ENCODE measurements at regions not wholly inside any gene's neighbourhood (a gene's known extent, or its start where the extent isn't known, plus 50 kb on each side); places are given as distances from the start of the nearest gene placed in this dataset.
"Not testable (repeated sequence)": the region's sequence is repeated elsewhere in the genome, so short reads cannot be mapped to it uniquely, and the experiment has no call there.

DNA sequence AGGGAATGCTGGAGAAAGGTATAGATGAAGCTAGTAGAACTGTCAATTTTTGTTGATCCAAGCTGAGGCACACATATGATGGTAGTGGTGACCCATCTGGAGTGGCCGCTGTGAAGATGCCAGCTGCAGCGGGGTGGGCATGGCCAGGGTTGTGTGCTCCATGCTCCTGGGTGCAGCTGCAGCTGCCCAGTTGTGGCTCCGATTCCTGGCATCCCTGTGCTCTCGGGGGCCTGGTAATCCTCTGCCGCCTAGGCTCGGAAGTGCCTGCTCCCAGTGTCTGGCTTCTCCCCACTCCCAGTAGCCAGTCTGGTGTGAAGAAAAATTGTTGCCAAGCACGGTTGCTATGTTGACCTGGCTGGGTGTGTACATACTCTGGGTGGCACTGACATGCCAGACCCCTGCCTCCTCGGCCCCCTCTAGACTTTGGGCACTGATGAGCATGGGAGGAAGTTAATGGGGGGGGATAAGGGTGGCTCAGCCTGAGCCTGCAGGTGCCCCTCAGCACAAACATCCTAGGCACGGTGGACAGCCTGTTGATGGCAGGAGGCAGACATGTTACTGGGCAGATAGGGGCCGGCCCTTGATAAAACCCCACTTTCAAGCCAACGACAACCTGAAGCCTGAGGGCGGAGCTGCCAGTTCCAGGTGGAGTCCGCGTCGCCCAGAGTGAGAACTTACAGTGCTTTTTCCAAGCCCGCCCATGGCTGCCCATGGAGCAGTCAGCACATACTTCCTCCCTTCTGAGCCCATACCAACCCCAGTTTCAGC lies 1400.7 kb downstream of the PCDH9 start:
- no peak for DNase-seq (ENCODE audit: low spot score)

DNA sequence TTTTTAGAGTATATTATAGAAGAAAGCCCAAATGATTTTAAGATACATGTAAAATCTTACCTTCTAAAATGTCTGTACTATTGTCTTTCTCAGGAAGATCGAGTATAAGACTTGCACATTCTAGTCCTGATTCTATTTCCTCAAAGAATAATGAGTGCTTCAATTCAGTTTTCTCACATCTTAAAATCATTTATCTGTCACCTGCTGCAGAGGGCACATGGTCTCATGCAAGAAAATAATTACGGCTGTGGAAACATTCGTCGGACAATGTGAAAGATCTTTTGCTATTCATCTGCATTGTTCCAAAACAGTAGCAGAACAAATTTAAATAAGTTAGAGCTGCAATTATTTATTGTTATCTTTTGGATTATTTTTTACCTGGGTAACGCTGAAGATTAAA lies 1403.5 kb downstream of the PCDH9 start:
- DNase-seq (ENCODE audit: low spot score), result no peak

- DNase-seq (ENCODE audit: low spot score), result no peak
Measured at GRCh38 chr13:65825039-65825438, 1405.1 kb downstream of the PCDH9 start.

- no peak for DNase-seq (ENCODE audit: low spot score)
Measured at GRCh38 chr13:65808061-65808460, 1422.1 kb downstream of the PCDH9 start.

- no peak for DNase-seq (ENCODE audit: low spot score)
Measured at GRCh38 chr13:65803530-65804392, 1426.4 kb downstream of the PCDH9 start.

DNA sequence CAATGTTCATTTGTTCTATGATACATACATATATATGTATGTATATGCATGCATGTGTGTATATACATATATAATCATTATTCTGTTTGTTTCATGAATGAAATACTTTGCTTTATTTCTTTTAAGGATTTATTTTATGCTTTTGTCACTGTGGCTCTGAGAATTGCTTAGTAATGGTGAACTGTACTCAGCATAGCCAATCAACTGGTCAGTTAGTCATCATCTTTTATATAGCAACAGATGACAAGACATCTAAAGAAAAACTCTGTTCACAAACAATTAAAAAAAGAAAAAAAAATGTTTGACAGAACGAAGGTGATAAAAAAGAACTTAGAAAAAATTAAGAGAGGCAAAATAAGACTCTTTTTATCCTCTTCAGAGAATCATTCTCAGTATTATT lies 1440.3 kb downstream of the PCDH9 start:
- no peak for DNase-seq (ENCODE audit: low spot score)

- no peak for DNase-seq (ENCODE audit: low spot score)
Measured at GRCh38 chr13:65787082-65787481, 1443.1 kb downstream of the PCDH9 start.

GRCh38 chr13:65784088-65784816 lies 1445.9 kb downstream of the PCDH9 start:
- DNase-seq (ENCODE audit: low spot score), result no peak

DNA sequence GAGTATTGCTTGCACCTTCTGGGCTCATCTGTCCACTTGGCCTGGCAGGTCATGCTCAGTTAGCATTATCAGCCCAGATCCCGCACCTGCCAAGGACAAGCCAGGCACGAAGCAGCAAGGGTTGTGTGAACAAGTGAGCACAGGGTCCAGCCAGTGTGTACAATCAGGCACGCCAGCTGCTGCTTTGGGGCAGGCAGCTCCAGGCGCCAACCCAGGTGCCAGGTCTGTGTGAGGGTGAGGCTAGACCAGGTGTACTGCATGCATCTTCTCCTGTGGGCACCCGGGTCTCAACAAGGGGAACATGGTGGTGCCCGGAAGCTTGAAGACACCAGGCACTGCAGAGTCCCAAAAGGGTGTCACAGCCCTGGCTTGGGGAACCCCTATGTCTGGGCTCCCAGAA lies 1446.8 kb downstream of the PCDH9 start:
- DNase-seq (ENCODE audit: low spot score), result no peak

DNA sequence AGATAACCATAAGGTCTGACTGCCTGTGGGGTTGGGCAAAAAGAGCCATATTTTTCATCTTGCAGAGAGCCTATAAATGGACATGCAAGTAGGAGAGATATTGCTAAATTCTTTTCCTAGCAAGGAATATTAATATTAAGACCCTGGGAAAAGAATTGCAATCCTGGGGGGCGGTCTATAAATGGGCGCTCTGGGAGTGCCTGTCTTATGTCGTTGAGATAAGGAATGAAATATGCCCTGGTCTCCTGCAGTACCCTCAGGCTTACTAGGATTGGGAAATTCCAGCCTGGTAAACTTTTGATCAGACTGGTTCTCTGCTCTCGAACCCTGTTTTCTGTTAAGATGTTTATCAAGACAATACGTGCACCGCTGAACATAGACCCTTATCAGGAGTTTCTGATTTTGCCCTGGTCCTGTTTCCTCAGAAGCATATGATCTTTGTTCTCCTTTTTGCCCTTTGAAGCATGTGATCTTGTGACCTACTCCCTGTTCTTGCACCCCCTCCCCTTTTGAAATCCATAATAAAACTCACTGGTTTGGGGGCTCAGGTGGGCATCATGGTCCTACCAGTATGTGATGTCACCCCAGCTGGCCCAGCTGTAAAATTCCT lies 1458.3 kb downstream of the PCDH9 start:
- DNase-seq (ENCODE audit: low spot score), result not testable (repeated sequence)

DNA sequence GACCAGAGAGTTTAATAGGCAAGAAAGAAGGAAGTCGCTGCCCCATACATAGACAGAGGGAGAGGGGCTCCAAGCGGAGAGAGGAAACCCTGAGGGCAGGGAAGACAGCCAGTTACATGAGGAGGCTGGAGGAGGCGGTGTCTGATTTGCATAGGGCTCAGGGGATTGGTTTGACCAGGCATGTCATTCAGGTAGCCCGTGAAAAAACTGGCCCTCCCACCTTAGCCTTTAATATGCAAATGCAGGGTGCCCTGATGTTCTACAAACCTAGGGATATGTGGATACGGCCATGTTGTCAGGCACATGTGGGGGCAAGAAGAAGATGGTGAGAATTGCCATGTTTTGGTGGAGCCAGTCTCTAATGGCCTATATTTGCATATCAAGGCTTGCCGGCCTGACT lies 1461.6 kb downstream of the PCDH9 start:
- no peak for DNase-seq (ENCODE audit: low spot score)

GRCh38 chr13:65763811-65764210 lies 1466.3 kb downstream of the PCDH9 start:
- DNase-seq (ENCODE audit: low spot score), result no peak

- no peak for DNase-seq (ENCODE audit: low spot score)
Measured at GRCh38 chr13:65762012-65762411, 1468.1 kb downstream of the PCDH9 start.

- DNase-seq (ENCODE audit: low spot score), result no peak
Measured at GRCh38 chr13:65756071-65756671, 1474.0 kb downstream of the PCDH9 start.

- no peak for DNase-seq (ENCODE audit: low spot score)
Measured at GRCh38 chr13:65748227-65748626, 1481.9 kb downstream of the PCDH9 start.

GRCh38 chr13:65746406-65746921 lies 1483.7 kb downstream of the PCDH9 start:
- DNase-seq (ENCODE audit: low spot score), result no peak

GRCh38 chr13:65744836-65745235 lies 1485.3 kb downstream of the PCDH9 start:
- no peak for DNase-seq (ENCODE audit: low spot score)

- no peak for DNase-seq (ENCODE audit: low spot score)
Measured at GRCh38 chr13:65733110-65733509, 1497.0 kb downstream of the PCDH9 start.

DNA sequence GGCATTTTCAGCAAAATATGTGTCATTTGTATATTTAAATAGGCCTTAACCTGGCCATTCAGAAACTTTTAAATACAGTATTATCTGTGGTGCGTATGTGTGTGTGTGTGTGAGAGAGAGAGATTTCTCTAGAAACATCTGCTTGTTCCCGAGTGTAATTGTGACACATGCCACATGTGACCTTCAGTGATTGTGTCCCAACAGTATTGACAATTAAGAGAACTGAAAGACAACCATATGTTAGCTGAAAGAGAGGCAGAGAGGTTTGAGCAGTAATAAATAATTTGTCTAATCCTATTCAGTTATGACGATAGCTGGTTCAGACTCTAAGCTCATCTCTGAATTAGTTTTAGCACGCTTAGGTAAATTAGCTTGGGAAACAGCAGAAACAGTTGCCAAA lies 1503.1 kb downstream of the PCDH9 start:
- no peak for DNase-seq (ENCODE audit: low spot score)

DNA sequence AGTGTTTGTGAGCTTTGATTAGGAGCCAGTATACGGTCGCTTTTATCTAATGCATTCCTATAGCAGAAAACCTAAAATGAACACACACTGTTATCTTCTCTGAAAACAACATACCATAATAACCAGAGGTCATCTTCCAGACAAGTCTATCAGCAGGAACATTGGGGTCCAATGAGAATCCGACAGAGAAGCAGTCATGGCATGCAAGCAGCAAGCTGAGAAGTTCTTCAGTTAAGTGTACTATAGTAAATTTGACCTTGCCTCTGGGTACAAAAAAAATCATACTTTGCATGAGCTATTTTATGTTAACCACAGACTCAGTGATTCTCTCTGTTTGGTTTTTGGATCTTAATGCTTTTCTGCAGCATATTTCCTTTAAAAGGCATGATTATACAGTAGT lies 1505.1 kb downstream of the PCDH9 start:
- no peak for DNase-seq (ENCODE audit: low spot score)

DNA sequence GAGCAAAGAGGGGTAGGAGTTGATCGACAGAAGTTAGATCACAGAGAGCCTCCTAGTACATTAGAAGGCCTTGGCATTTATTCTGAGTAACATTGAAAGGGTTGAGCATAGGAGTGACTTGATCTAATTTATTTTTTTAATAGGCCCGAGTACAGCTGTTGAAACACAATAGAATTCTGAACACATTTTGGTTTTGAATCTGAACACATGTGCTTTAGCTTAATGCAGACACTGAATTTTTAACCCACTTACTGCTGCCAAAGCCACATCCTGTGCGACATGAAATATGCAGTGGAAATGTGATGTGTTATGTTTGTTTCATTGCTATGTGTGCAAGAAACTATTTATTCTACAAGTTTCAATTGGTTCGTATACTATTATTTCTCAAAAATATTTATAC lies 1505.9 kb downstream of the PCDH9 start:
- no peak for DNase-seq (ENCODE audit: low spot score)

Measured in mesenteric fat pad (tissue), 1 donor.